ENCODE measurements at regions not wholly inside any gene's neighbourhood (a gene's known extent, or its start where the extent isn't known, plus 50 kb on each side); places are given as distances from the start of the nearest gene placed in this dataset.

DNA sequence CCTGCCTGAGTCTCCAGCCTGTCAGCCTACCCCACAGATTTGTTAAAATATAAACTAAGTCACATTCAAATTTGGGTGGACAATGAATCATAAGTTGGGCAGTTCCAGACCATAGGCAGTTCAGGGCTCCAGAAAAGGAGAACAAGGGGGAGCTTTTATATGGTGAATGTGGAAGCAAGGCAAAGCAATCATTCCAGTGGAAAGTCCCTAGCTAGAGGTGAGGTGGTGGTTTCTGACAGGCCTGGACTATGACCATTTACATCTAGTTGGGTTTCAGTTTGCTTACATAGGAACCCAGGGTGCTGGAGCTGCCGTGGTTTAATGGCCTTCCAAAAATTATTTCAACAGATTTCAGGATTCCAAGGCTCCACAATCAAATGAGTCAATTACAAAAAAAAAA, 207.3 kb downstream of the AEBP2 start (continued):
- TF ChIP-seq, protein P1, sequence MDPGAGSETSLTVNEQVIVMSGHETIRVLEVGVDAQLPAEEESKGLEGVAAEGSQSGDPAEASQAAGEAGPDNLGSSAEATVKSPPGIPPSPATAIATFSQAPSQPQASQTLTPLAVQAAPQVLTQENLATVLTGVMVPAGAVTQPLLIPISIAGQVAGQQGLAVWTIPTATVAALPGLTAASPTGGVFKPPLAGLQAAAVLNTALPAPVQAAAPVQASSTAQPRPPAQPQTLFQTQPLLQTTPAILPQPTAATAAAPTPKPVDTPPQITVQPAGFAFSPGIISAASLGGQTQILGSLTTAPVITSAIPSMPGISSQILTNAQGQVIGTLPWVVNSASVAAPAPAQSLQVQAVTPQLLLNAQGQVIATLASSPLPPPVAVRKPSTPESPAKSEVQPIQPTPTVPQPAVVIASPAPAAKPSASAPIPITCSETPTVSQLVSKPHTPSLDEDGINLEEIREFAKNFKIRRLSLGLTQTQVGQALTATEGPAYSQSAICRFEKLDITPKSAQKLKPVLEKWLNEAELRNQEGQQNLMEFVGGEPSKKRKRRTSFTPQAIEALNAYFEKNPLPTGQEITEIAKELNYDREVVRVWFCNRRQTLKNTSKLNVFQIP (CRISPR knock-in tag; IDR thresholded peaks at IDR 0.05; ENCODE audit: borderline replicate concordance, low read depth) = no peak

DNA sequence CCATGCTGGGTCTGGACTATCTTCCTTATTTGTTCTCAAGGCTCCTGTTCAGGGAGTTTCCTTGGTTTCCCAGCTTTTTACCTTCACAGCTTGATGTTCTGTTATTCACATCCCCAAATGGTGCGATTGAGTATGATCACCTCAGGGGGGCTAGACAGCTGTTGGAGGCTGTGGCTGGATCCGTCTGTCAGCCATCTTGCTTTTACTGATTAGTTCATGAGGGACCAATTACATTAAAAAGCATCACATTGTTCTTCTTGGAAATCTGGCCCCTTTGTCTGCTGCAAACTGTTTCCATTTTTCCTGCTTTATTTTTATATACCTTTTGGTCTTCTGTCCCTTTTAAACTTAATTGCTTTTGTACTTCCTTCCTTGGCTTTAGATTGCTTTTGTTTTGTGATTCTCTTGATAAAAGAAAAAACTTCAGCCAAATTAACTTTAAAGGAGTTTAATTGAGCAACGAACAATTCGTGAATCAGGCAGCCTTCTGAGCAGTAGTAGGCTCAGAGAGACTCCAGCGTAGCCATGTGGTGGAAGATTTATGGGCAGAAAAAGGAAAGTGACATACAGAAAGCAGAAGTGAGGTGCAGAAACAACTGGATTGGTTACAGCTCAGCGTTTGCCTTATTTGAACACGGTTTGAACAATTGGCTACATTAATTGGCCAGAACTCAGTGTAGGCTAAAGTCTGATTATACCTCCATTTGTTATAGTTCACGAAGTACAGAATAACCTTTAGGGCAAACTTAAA, 208.7 kb downstream of the AEBP2 start:
- no peak for ATAC-seq
- TF ChIP-seq OSR1 (CRISPR knock-in tag; IDR thresholded peaks at IDR 0.05) = no peak
- TF ChIP-seq RARB (CRISPR knock-in tag; IDR thresholded peaks at IDR 0.05) = no peak
- no peak for TF ChIP-seq ZC3H10 (CRISPR knock-in tag; IDR thresholded peaks at IDR 0.05)
- TF ChIP-seq, protein P2, sequence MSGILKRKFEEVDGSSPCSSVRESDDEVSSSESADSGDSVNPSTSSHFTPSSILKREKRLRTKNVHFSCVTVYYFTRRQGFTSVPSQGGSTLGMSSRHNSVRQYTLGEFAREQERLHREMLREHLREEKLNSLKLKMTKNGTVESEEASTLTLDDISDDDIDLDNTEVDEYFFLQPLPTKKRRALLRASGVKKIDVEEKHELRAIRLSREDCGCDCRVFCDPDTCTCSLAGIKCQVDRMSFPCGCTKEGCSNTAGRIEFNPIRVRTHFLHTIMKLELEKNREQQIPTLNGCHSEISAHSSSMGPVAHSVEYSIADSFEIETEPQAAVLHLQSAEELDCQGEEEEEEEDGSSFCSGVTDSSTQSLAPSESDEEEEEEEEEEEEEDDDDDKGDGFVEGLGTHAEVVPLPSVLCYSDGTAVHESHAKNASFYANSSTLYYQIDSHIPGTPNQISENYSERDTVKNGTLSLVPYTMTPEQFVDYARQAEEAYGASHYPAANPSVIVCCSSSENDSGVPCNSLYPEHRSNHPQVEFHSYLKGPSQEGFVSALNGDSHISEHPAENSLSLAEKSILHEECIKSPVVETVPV (CRISPR knock-in tag; IDR thresholded peaks at IDR 0.05) = no peak

DNA sequence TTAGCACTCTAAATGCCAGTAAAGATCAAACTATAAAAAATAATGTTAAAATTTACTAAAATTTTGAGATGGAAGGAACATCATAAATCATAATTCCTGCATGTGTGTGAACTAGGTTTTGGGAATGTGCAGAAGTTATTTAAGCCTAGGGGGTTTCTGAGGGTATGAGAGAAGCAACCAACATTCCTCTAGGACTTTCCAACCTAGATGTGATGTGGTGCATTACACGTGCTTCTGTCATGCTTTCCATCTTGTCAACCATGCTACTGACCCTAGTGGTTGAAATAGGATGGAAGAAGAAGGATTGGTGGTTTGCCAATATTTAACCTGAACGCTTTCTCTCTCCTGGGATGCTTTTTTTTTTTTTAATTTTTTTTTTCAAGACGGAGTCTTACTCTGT, 209.3 kb downstream of the AEBP2 start:
- no peak for ATAC-seq
- TF ChIP-seq GLIS3 (CRISPR knock-in tag; IDR thresholded peaks at IDR 0.05) (no peak), ZNF70 (CRISPR knock-in tag; IDR thresholded peaks at IDR 0.05) (no peak), TOX (CRISPR knock-in tag; IDR thresholded peaks at IDR 0.05; ENCODE audit: borderline replicate concordance) (no peak), OSR1 (CRISPR knock-in tag; IDR thresholded peaks at IDR 0.05) (no peak), SNAI2 (CRISPR knock-in tag; IDR thresholded peaks at IDR 0.05) (no peak), ZC3H10 (CRISPR knock-in tag; IDR thresholded peaks at IDR 0.05) (no peak), RARB (CRISPR knock-in tag; IDR thresholded peaks at IDR 0.05) (no peak), CSDC2 (CRISPR knock-in tag; IDR thresholded peaks at IDR 0.05) (no peak), BACH2 (CRISPR knock-in tag; IDR thresholded peaks at IDR 0.05; ENCODE audit: borderline replicate concordance) (no peak), ESRRG (CRISPR knock-in tag; IDR thresholded peaks at IDR 0.05) (no peak)
- TF ChIP-seq, protein P3, sequence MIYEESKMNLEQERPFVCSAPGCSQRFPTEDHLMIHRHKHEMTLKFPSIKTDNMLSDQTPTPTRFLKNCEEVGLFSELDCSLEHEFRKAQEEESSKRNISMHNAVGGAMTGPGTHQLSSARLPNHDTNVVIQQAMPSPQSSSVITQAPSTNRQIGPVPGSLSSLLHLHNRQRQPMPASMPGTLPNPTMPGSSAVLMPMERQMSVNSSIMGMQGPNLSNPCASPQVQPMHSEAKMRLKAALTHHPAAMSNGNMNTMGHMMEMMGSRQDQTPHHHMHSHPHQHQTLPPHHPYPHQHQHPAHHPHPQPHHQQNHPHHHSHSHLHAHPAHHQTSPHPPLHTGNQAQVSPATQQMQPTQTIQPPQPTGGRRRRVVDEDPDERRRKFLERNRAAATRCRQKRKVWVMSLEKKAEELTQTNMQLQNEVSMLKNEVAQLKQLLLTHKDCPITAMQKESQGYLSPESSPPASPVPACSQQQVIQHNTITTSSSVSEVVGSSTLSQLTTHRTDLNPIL (CRISPR knock-in tag; IDR thresholded peaks at IDR 0.05; ENCODE audit: low read depth) = no peak

DNA sequence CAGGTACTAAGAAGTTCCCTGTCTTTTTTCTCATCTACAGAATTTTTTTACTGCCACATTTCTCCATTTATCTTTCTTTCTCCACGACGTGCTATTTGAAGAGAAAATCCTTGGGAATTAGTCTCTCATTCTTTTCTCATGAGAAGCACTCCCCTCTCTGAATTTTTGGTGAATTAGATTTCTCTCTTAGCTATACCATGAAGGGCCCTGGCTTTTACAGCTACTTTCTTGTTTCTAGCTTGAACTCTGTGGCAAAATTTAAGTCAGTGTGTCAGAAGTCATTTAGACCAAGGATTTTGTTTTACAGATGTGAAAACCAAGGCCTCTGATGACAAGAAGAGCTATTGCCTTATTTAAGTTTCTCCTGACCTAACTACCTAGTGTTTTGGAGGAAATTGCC, 213.1 kb downstream of the AEBP2 start:
- ATAC-seq = no peak
- TF ChIP-seq ZNF70 (CRISPR knock-in tag; IDR thresholded peaks at IDR 0.05) (no peak), ARNTL (CRISPR knock-in tag; IDR thresholded peaks at IDR 0.05; ENCODE audit: borderline replicate concordance, low read depth) (no peak), RARB (CRISPR knock-in tag; IDR thresholded peaks at IDR 0.05) (no peak), BACH2 (CRISPR knock-in tag; IDR thresholded peaks at IDR 0.05; ENCODE audit: borderline replicate concordance) (no peak), ZFP30 (CRISPR knock-in tag; IDR thresholded peaks at IDR 0.05) (no peak), ZNF8 (CRISPR knock-in tag; IDR thresholded peaks at IDR 0.05) (no peak), ZNF565 (CRISPR knock-in tag; conservative IDR thresholded peaks at IDR 0.05; ENCODE audit: low read depth) (no peak), OSR1 (CRISPR knock-in tag; IDR thresholded peaks at IDR 0.05) (no peak), ISL1 (CRISPR knock-in tag; IDR thresholded peaks at IDR 0.05) (no peak), PPARA (CRISPR knock-in tag; IDR thresholded peaks at IDR 0.05; ENCODE audit: borderline replicate concordance) (no peak), GLIS3 (CRISPR knock-in tag; IDR thresholded peaks at IDR 0.05) (no peak), ZFP3 (CRISPR knock-in tag; IDR thresholded peaks at IDR 0.05) (no peak), SNAI2 (CRISPR knock-in tag; IDR thresholded peaks at IDR 0.05) (no peak)
- TF ChIP-seq, protein P4, sequence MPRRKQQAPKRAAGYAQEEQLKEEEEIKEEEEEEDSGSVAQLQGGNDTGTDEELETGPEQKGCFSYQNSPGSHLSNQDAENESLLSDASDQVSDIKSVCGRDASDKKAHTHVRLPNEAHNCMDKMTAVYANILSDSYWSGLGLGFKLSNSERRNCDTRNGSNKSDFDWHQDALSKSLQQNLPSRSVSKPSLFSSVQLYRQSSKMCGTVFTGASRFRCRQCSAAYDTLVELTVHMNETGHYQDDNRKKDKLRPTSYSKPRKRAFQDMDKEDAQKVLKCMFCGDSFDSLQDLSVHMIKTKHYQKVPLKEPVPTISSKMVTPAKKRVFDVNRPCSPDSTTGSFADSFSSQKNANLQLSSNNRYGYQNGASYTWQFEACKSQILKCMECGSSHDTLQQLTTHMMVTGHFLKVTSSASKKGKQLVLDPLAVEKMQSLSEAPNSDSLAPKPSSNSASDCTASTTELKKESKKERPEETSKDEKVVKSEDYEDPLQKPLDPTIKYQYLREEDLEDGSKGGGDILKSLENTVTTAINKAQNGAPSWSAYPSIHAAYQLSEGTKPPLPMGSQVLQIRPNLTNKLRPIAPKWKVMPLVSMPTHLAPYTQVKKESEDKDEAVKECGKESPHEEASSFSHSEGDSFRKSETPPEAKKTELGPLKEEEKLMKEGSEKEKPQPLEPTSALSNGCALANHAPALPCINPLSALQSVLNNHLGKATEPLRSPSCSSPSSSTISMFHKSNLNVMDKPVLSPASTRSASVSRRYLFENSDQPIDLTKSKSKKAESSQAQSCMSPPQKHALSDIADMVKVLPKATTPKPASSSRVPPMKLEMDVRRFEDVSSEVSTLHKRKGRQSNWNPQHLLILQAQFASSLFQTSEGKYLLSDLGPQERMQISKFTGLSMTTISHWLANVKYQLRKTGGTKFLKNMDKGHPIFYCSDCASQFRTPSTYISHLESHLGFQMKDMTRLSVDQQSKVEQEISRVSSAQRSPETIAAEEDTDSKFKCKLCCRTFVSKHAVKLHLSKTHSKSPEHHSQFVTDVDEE (CRISPR knock-in tag; IDR thresholded peaks at IDR 0.05) = no peak
- TF ChIP-seq, protein P3 (CRISPR knock-in tag; IDR thresholded peaks at IDR 0.05; ENCODE audit: low read depth) = no peak
- TF ChIP-seq, protein P5, sequence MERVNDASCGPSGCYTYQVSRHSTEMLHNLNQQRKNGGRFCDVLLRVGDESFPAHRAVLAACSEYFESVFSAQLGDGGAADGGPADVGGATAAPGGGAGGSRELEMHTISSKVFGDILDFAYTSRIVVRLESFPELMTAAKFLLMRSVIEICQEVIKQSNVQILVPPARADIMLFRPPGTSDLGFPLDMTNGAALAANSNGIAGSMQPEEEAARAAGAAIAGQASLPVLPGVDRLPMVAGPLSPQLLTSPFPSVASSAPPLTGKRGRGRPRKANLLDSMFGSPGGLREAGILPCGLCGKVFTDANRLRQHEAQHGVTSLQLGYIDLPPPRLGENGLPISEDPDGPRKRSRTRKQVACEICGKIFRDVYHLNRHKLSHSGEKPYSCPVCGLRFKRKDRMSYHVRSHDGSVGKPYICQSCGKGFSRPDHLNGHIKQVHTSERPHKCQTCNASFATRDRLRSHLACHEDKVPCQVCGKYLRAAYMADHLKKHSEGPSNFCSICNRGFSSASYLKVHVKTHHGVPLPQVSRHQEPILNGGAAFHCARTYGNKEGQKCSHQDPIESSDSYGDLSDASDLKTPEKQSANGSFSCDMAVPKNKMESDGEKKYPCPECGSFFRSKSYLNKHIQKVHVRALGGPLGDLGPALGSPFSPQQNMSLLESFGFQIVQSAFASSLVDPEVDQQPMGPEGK (CRISPR knock-in tag; IDR thresholded peaks at IDR 0.05; ENCODE audit: borderline replicate concordance) = no peak
- TF ChIP-seq, protein P2 (CRISPR knock-in tag; IDR thresholded peaks at IDR 0.05) = no peak

Data from SK-N-SH treated with all-trans-retinoic acid at 6 μM for 48 hours (cell line).